Upper lobe of left lung (tissue), 6 donors: ENCODE measurements at regions not wholly inside any gene's neighbourhood (a gene's known extent, or its start where the extent isn't known, plus 50 kb on each side); places are given as distances from the start of the nearest gene placed in this dataset.

Experiments
- ATAC-seq, 2 donors: fragments of 200-7000 bp; cut with Tn5 transposase; one replicate each; pipeline ENCODE4 v1.9.1; 2022; ENCODE audit warnings: mild to moderate bottlenecking in 2 of 2, moderate library complexity in 2 of 2; ENCODE audit not compliant: low FRiP score in 2 of 2
- DNase-seq, 2 donors: peaks; one replicate each; pipeline ENCODE4 v3.0.0-alpha.2; 2019 to 2020
- H3K27ac ChIP-seq, 4 donors: fragments of 200-600 bp; sonication (generic); one replicate each; pipeline ENCODE4 v1.5.1; 2016 to 2019
- H3K27me3 ChIP-seq, 4 donors: fragments of 200-600 bp; sonication (generic); one replicate each; pipeline ENCODE4 v1.5.1; 2017 to 2019
- H3K36me3 ChIP-seq, 4 donors: fragments of 200-600 bp; sonication (generic); one replicate each; pipeline ENCODE4 v1.5.1; 2016 to 2019
- H3K4me1 ChIP-seq, 4 donors: fragments of 200-600 bp; sonication (generic); one replicate each; pipeline ENCODE4 v1.5.1; 2018 to 2019
- H3K4me3 ChIP-seq, 4 donors: fragments of 200-600 bp; sonication (generic); one replicate each; pipeline ENCODE4 v1.5.1; 2017 to 2019; ENCODE audit warnings: mild to moderate bottlenecking in 2 of 4, moderate library complexity in 1 of 4
- H3K9me3 ChIP-seq, 4 donors: fragments of 200-600 bp; sonication (generic); one replicate each; pipeline ENCODE4 v1.5.1; 2018 to 2019
- CTCF ChIP-seq, 6 experiments: fragments of 450-650 bp in 4 of 6; fragments of 200-600 bp in 2 of 6; sonication (generic) in 2 of 6; IDR thresholded peaks; one replicate each; pipeline ENCODE4 v1.5.1; 2016 to 2019; ENCODE audit warnings: antibody characterized with exemption in 6 of 6
- EP300 ChIP-seq, 4 donors: sonication (generic); formaldehyde crosslinking; IDR thresholded peaks; one replicate each; pipeline ENCODE4 v1.5.1; 2017; ENCODE audit warnings: antibody characterized with exemption in 4 of 4, control low read depth in 2 of 4
- POLR2A ChIP-seq, 4 donors: fragments of 450-650 bp; IDR thresholded peaks; one replicate each; pipeline ENCODE4 v1.5.1; 2016 to 2017; ENCODE audit warnings: antibody characterized with exemption in 4 of 4, mild to moderate bottlenecking in 2 of 4
- POLR2AphosphoS5 ChIP-seq, 2 donors: sonication (generic); formaldehyde crosslinking; IDR thresholded peaks; one replicate each; pipeline ENCODE4 v1.5.1; 2017; ENCODE audit warnings: antibody characterized with exemption in 2 of 2
- WGBS, 2 donors: methylation state at CpG; one replicate each; pipeline ENCODE4 v1.1.5; 2017 to 2018; 5-methylcytosine and 5-hydroxymethylcytosine counted together
- donor health status: DM: no; HTN: no; CAD: no; lungs with moderate emphysema.
- donor health status: DM: no; HTN: yes; CAD: no; lungs with severe emphysema.

DNA sequence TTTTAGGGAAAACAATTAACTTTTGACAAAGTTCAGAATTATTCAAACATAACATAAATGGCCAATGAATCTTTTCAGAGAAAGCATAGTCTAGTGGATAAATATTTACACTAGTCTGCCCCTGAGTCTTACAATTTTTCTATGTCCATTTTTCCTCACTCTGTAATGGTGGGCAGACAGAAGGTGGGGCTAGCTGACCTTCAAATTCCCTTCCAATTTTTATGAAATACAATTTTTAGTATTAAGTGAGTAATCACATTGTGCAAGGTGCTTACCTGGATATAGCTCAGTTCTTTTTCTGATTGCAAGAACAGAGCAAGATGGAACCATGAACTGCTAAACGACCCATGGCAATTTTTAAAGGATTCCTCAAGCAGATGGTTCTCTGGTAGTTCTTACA is 441.7 kb upstream of the NR2F2 start:
- WGBS, 2 donors: 76 to 94% methylated on average over 1 of the region's 1 CpG
- TF ChIP-seq EP300 (IDR thresholded peaks at IDR 0.05) (no peak), POLR2A (IDR thresholded peaks at IDR 0.05) (no peak), CTCF (IDR thresholded peaks at IDR 0.05) (no peak), POLR2AphosphoS5 (IDR thresholded peaks at IDR 0.05) (no peak)

GRCh38 chr15:95894407-95894956 is 436.0 kb upstream of the NR2F2 start:
- Histone ChIP-seq H3K4me1 (peaks cover 0 to 6% (median 6%) of the 10 kb centered on the region in 4 donors), H3K27me3 (no peaks in the 10 kb centered on the region), H3K4me3 (no peak overlapping the region), H3K27ac (no peak overlapping the region), H3K36me3 (no peaks in the 10 kb centered on the region), H3K9me3 (no peaks in the 10 kb centered on the region)
- no peak for TF ChIP-seq POLR2A (IDR thresholded peaks at IDR 0.05)
- TF ChIP-seq EP300 (IDR thresholded peaks at IDR 0.05): no peak
- TF ChIP-seq CTCF (IDR thresholded peaks at IDR 0.05): no peak
- no peak for TF ChIP-seq POLR2AphosphoS5 (IDR thresholded peaks at IDR 0.05)
- 25 to 33% methylated on average over 2 of the region's 2 CpGs for WGBS, 2 donors
- ATAC-seq: no peak
- DNase-seq: no peak

More for the DNA sequence above, 441.7 kb upstream of the NR2F2 start:
- H3K9me3 ChIP-seq: no peaks in the 10 kb centered on the region
- DNase-seq: no peak
- H3K4me3 ChIP-seq: no peak overlapping the region
- no peak overlapping the region for H3K27ac ChIP-seq
- no peaks in the 10 kb centered on the region for H3K4me1 ChIP-seq
- H3K36me3 ChIP-seq: no peaks in the 10 kb centered on the region
- no peaks in the 10 kb centered on the region for H3K27me3 ChIP-seq
- ATAC-seq: no peak

DNA sequence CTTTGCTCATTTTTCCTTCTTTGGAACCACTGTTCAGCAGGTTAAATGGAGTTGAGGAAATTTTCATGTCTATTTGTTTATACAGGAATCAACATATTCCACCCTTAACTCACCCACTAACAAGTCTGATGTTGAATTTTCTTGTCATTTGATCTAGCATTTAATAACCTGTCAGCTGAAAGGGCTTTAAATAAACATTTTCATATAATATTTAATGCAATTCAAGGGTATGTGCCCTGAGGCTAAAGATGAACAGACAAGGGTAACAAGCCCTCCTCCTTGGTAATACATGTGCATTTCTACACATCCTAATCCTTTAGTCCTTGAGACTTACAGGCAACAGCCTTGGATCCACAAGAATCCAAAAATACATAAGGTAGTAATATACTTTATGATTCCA is 435.0 kb upstream of the NR2F2 start:
- TF ChIP-seq POLR2A (IDR thresholded peaks at IDR 0.05) (no peak), EP300 (IDR thresholded peaks at IDR 0.05) (no peak), POLR2AphosphoS5 (IDR thresholded peaks at IDR 0.05) (no peak), CTCF (IDR thresholded peaks at IDR 0.05) (no peak)
- Histone ChIP-seq H3K36me3 (no peaks in the 10 kb centered on the region), H3K4me3 (no peak overlapping the region), H3K9me3 (no peaks in the 10 kb centered on the region), H3K4me1 (peaks cover 0 to 6% (median 6%) of the 10 kb centered on the region in 4 donors), H3K27ac (no peak overlapping the region), H3K27me3 (no peaks in the 10 kb centered on the region)
- ATAC-seq: no peak
- DNase-seq: no peak

DNA sequence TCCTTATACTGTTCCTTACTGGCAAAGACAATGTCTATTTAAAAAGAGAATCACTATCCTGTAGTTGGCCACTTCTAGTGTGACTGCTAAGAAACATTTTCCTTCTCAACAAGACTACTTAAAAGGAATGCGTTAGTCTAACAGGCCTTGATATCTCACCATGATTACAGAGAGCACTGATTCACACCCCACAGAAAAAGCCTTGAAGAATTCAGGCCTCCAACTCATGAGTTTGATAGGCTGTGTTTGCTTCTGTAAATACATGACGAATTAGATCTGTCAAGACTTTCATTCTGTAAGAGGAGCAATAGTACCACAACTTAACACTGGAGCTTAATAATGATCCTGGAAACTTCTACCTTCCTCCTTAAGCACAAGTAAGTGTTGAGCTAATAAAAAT is 432.8 kb upstream of the NR2F2 start:
- 86 to 93% methylated on average over 2 of the region's 2 CpGs for WGBS, 2 donors
- Histone ChIP-seq H3K27me3 (no peaks in the 10 kb centered on the region), H3K36me3 (no peaks in the 10 kb centered on the region), H3K9me3 (no peaks in the 10 kb centered on the region), H3K4me1 (peaks cover 0 to 6% (median 6%) of the 10 kb centered on the region in 4 donors), H3K27ac (no peak overlapping the region), H3K4me3 (no peak overlapping the region)
- ATAC-seq: no peak
- DNase-seq: no peak
- TF ChIP-seq CTCF (IDR thresholded peaks at IDR 0.05) (no peak), POLR2AphosphoS5 (IDR thresholded peaks at IDR 0.05) (no peak), EP300 (IDR thresholded peaks at IDR 0.05) (no peak), POLR2A (IDR thresholded peaks at IDR 0.05) (no peak)

- Histone ChIP-seq H3K9me3 (no peaks in the 10 kb centered on the region), H3K4me3 (no peak overlapping the region), H3K27ac (no peak overlapping the region), H3K4me1 (peaks cover 0 to 6% (median 6%) of the 10 kb centered on the region in 4 donors), H3K36me3 (no peaks in the 10 kb centered on the region), H3K27me3 (no peaks in the 10 kb centered on the region)
- no peak for TF ChIP-seq POLR2A (IDR thresholded peaks at IDR 0.05)
- ATAC-seq: no peak
- 96 to 100% methylated on average over 1 of the region's 1 CpG for WGBS, 2 donors
- no peak for DNase-seq
Observed at GRCh38 chr15:95898761-95899160, 431.7 kb upstream of the NR2F2 start.
